ENCODE measurements at regions not wholly inside any gene's neighbourhood (a gene's known extent, or its start where the extent isn't known, plus 50 kb on each side); places are given as distances from the start of the nearest gene placed in this dataset.

- no peak for DNase-seq
Observed at GRCh38 chr13:63699948-63700347, 2284.3 kb upstream of the PCDH20 start.

GRCh38 chr13:63696055-63696454 is 2280.4 kb upstream of the PCDH20 start:
- no peak for DNase-seq

- no peak for DNase-seq
Observed at GRCh38 chr13:63693696-63694095, 2278.0 kb upstream of the PCDH20 start.

GRCh38 chr13:63691474-63691873 is 2275.8 kb upstream of the PCDH20 start:
- DNase-seq: no peak

GRCh38 chr13:63690672-63691071 is 2275.0 kb upstream of the PCDH20 start:
- no peak for DNase-seq

GRCh38 chr13:63684822-63685221 is 2269.2 kb upstream of the PCDH20 start:
- DNase-seq: no peak

GRCh38 chr13:63680704-63681103 is 2265.1 kb upstream of the PCDH20 start:
- no peak for DNase-seq

GRCh38 chr13:63671296-63671695 is 2255.6 kb upstream of the PCDH20 start:
- no peak for DNase-seq

- DNase-seq: no peak
Observed at GRCh38 chr13:63651394-63651793, 2235.7 kb upstream of the PCDH20 start.

GRCh38 chr13:63643543-63643942 is 2227.9 kb upstream of the PCDH20 start:
- DNase-seq: no peak

- no peak for DNase-seq
Observed at GRCh38 chr13:63636316-63636993, 2220.8 kb upstream of the PCDH20 start.

GRCh38 chr13:63632321-63632720 is 2216.7 kb upstream of the PCDH20 start:
- DNase-seq: no peak

GRCh38 chr13:63631006-63631405 is 2215.4 kb upstream of the PCDH20 start:
- DNase-seq: no peak

GRCh38 chr13:63629591-63629990 is 2213.9 kb upstream of the PCDH20 start:
- no peak for DNase-seq

- DNase-seq: no peak
Observed at GRCh38 chr13:63628310-63628709, 2212.7 kb upstream of the PCDH20 start.

- no peak for DNase-seq
Observed at GRCh38 chr13:63625869-63626268, 2210.2 kb upstream of the PCDH20 start.

GRCh38 chr13:63614874-63615612 is 2199.4 kb upstream of the PCDH20 start:
- no peak for DNase-seq

GRCh38 chr13:63607153-63607552 is 2191.5 kb upstream of the PCDH20 start:
- DNase-seq: no peak

GRCh38 chr13:63605962-63606361 is 2190.3 kb upstream of the PCDH20 start:
- DNase-seq: no peak

- DNase-seq: no peak
Observed at GRCh38 chr13:63605403-63605802, 2189.8 kb upstream of the PCDH20 start.

- DNase-seq: no peak
Observed at GRCh38 chr13:63595811-63596210, 2180.2 kb upstream of the PCDH20 start.

- no peak for DNase-seq
Observed at GRCh38 chr13:63586467-63586866, 2170.8 kb upstream of the PCDH20 start.

GRCh38 chr13:63578796-63579195 is 2163.1 kb upstream of the PCDH20 start:
- DNase-seq: no peak

GRCh38 chr13:63567031-63567430 is 2151.4 kb upstream of the PCDH20 start:
- no peak for DNase-seq

- no peak for DNase-seq
Observed at GRCh38 chr13:63554157-63554556, 2138.5 kb upstream of the PCDH20 start.

All from NCI-H2107 (cell line).